ENCODE measurements at regions not wholly inside any gene's neighbourhood (a gene's known extent, or its start where the extent isn't known, plus 50 kb on each side); places are given as distances from the start of the nearest gene placed in this dataset.

DNA sequence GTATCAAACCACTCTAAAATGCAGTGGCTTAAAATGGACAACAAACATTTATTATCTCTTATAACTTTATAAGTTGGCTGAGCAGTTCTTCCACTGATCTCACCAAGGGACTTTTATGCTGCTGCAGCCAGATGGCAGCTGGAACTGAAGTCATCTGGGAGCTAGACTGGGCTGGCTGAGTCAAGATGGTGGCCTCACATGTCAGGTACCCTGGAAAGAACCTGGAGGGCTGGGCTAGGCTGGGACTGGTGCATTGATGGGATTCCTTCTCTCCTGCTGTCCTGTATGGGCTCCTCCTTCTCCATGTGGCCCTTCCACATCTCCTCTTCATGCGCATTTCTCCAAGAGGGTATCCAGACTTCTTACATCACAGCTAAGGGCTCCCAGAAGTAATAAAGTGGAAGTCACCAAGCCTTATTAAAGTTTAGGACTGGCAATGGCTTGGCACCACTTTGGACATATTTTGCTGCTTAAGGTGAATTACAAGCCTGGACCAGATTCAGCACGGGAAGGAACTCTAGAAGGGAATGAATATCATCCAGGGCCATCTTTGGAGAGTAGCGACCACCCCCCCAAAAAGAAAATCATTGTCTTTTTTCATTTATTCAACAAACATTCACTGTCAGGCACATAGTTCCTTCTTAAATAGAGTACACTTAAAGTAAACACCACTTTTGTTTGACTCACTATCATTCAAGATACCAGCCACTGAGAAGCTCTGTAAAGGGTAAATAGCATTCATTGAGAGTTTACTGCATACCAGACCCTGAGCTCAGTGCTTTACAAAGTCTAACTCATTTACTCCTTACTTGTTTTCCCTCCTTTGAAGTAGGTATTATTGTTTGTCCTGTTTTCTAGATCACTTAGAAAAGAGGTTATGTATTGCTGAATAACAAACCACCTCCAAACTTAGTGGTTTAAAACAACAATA lies 138.0 kb downstream of the ZFP36L2 start:
- TF ChIP-seq, protein P1, sequence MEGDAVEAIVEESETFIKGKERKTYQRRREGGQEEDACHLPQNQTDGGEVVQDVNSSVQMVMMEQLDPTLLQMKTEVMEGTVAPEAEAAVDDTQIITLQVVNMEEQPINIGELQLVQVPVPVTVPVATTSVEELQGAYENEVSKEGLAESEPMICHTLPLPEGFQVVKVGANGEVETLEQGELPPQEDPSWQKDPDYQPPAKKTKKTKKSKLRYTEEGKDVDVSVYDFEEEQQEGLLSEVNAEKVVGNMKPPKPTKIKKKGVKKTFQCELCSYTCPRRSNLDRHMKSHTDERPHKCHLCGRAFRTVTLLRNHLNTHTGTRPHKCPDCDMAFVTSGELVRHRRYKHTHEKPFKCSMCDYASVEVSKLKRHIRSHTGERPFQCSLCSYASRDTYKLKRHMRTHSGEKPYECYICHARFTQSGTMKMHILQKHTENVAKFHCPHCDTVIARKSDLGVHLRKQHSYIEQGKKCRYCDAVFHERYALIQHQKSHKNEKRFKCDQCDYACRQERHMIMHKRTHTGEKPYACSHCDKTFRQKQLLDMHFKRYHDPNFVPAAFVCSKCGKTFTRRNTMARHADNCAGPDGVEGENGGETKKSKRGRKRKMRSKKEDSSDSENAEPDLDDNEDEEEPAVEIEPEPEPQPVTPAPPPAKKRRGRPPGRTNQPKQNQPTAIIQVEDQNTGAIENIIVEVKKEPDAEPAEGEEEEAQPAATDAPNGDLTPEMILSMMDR (IDR thresholded peaks at IDR 0.05; ENCODE audit: extremely low read depth, insufficient read depth, missing control alignments), result no peak
- no peak for DNase-seq (ENCODE audit: low spot score)
- in situ Hi-C loops (cut with MboI; ENCODE audit: low pct_unique_long_range_greater_than_20kb, low sequenced_read_pairs, unreplicated experiment), result no loop called here

DNA sequence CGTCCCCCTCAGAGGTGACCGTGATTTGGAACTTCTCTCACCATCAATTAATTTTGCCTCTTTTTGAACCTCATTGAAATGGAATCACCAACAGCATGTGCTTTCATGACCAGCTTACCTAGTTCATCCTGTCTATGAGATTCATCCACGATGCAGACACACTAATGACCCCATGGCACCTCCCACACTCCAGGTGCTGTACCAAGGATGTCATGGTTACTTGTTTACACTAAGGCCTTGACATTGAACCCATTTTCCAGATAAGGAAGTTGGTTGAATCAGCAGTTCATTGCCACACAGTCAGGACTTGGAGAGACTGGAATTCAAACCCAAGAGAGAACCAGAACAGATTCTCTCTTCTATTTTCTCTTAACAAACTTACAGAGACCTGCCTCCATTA lies 139.0 kb downstream of the ZFP36L2 start:
- in situ Hi-C loops (cut with MboI; ENCODE audit: low pct_unique_long_range_greater_than_20kb, low sequenced_read_pairs, unreplicated experiment), result no loop called here
- TF ChIP-seq, protein P1 (IDR thresholded peaks at IDR 0.05; ENCODE audit: extremely low read depth, insufficient read depth, missing control alignments), result no peak
- no peak for DNase-seq (ENCODE audit: low spot score)

DNA sequence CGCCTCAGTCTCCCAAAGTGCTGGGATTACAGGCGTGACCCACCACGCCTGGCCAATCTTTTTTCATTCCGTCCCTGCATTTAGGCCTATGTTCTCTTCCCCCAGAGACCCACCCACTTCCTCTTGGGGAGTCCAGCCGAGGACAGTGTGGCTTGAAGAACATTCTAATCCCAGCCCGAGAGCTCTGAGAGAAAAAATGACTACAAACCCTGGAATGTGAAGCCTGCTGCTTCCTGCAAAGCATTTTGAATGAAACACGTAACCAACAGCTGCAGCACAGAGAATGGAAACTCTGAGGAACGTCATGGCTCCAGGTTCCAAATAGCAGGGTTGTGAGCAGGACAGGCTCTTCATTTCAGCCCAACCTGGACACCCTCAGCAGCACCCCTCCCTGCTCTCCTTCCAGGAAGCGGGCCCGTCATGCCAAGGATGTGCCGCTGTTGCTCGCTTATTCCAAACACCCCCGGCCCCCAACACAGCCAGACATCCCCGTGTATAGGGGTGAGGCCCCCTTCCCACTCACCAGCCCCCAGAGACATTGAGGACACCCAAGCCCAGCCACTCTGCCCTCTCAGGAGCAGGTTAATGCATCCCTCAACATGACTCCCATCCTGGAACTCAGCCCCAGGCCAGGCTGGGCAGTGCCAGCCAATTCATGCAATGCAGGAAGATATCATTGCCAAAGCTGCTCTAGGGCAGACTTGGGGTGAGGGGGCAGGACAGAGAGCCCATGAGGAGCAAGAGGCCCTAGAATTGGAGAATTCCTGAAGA lies 139.8 kb downstream of the ZFP36L2 start:
- DNase-seq (ENCODE audit: low spot score), result no peak
- in situ Hi-C loops (cut with MboI; ENCODE audit: low pct_unique_long_range_greater_than_20kb, low sequenced_read_pairs, unreplicated experiment), result no loop called here
- TF ChIP-seq, protein P1 (IDR thresholded peaks at IDR 0.05; ENCODE audit: extremely low read depth, insufficient read depth, missing control alignments), result no peak

DNA sequence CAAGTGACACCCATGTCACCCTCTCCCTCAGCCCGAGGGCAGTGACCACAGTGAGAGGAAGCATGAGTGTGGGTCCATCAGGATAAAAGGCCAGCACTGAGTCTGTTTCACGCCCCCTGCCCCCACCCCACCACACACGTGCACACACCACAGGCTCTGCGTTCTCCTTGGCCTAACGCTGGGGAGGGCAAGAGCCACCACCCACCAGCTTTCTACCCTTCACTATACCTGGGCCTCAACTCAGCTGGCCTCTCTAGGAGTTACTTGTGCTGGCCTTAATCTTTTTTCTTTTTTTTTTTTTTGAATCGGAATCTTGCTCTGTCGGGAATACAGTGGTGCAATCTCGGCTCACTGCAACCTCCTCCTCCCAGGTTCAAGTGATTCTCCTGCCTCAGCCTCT lies 140.5 kb downstream of the ZFP36L2 start:
- in situ Hi-C loops (cut with MboI; ENCODE audit: low pct_unique_long_range_greater_than_20kb, low sequenced_read_pairs, unreplicated experiment), result no loop called here
- TF ChIP-seq, protein P1 (IDR thresholded peaks at IDR 0.05; ENCODE audit: extremely low read depth, insufficient read depth, missing control alignments), result no peak
- DNase-seq (ENCODE audit: low spot score), result no peak

DNA sequence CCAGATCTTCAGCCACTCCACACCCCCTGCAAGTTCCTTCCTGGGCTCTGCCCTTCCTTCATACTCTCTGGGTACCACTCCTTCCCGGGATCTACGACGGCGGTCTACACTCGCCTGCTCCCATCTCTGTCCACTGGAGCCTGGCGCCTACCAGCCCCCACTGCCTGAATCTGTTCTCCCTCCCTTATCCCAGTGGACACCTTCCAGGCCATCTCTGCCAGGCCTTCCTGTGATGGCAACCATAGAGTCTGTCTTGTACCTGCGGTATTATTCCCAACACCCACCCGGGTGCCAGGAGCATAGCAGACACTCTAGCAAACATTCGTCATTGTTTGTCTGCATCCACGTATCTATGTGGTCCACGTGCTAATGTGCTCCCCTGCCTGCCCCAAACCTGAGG lies 140.9 kb downstream of the ZFP36L2 start:
- TF ChIP-seq, protein P1 (IDR thresholded peaks at IDR 0.05; ENCODE audit: extremely low read depth, insufficient read depth, missing control alignments), result no peak
- in situ Hi-C loops (cut with MboI; ENCODE audit: low pct_unique_long_range_greater_than_20kb, low sequenced_read_pairs, unreplicated experiment), result no loop called here
- no peak for DNase-seq (ENCODE audit: low spot score)

DNA sequence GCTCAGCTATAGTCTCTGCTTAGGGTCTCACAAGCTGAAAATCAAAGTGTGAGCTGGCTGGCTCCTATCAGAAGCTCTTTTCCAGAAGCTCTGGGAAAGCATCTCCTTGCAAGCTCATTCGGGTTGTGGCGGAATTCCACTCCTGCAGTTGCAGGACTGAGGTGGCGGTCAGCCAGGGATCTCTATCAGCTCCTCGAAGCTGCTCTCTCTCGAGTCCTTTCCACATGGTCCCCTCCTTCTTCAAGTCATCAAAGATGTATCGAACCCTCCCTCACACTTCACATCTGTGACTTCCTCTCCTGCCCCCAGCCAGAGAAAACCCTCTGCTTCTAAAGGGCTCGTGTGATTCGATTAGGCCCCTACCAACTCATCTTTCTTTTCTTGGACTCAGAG lies 141.7 kb downstream of the ZFP36L2 start:
- DNase-seq (ENCODE audit: low spot score), result no peak
- TF ChIP-seq, protein P1 (IDR thresholded peaks at IDR 0.05; ENCODE audit: extremely low read depth, insufficient read depth, missing control alignments), result no peak
- in situ Hi-C loops (cut with MboI; ENCODE audit: low pct_unique_long_range_greater_than_20kb, low sequenced_read_pairs, unreplicated experiment), result no loop called here
